Hepatocyte (in vitro differentiated cells): ENCODE measurements at regions not wholly inside any gene's neighbourhood (a gene's known extent, or its start where the extent isn't known, plus 50 kb on each side); places are given as distances from the start of the nearest gene placed in this dataset.

Experiments
- DNase-seq: peaks from one replicate; pipeline ENCODE4 v3.0.0-alpha.2; 2016; ENCODE audit warnings: low spot score
- H2AFZ ChIP-seq: fragments of 200-600 bp; sonication (generic); 2 replicates; pipeline ENCODE4 v1.6.0; 2016; ENCODE audit warnings: antibody characterized with exemption, mild to moderate bottlenecking
- H3K27ac ChIP-seq: fragments of 200-600 bp; sonication (generic); 2 replicates; pipeline ENCODE4 v1.5.1; 2016; ENCODE audit warnings: mild to moderate bottlenecking
- H3K27me3 ChIP-seq: fragments of 200-600 bp; sonication (generic); 2 replicates; pipeline ENCODE4 v1.6.1; 2016
- H3K36me3 ChIP-seq: fragments of 200-600 bp; sonication (generic); replicated peaks from 2 replicates; pipeline ENCODE4 v1.5.1; 2016; ENCODE audit warnings: low read depth; ENCODE audit not compliant: insufficient read depth
- H3K4me1 ChIP-seq: fragments of 200-600 bp; sonication (generic); 2 replicates; pipeline ENCODE4 v1.5.1; 2016; ENCODE audit warnings: mild to moderate bottlenecking, moderate library complexity; ENCODE audit not compliant: insufficient read depth
- H3K4me2 ChIP-seq: fragments of 200-600 bp; sonication (generic); 2 replicates; pipeline ENCODE4 v1.6.0; 2016
- H3K4me3 ChIP-seq: fragments of 200-600 bp; sonication (generic); 2 replicates; pipeline ENCODE4 v1.5.1; 2016; ENCODE audit warnings: mild to moderate bottlenecking
- H3K79me2 ChIP-seq: fragments of 200-600 bp; sonication (generic); 2 replicates; pipeline ENCODE4 v1.6.0; 2017; ENCODE audit warnings: mild to moderate bottlenecking
- H3K9me2 ChIP-seq: fragments of 200-600 bp; sonication (generic); replicated peaks from 2 replicates; pipeline ENCODE4 v1.6.0; 2017; ENCODE audit warnings: mild to moderate bottlenecking; ENCODE audit not compliant: insufficient read depth
- H3K9me3 ChIP-seq: fragments of 200-600 bp; sonication (generic); 2 replicates; pipeline ENCODE4 v1.5.1; 2016; ENCODE audit warnings: low read depth, mild to moderate bottlenecking
- H4K20me1 ChIP-seq: fragments of 200-600 bp; sonication (generic); 2 replicates; pipeline ENCODE4 v1.6.0; 2016; ENCODE audit warnings: mild to moderate bottlenecking; ENCODE audit not compliant: insufficient read depth, poor library complexity, severe bottlenecking
- EZH2 ChIP-seq: fragments of 200-600 bp; sonication (generic); IDR thresholded peaks from 2 replicates; pipeline ENCODE4 v1.6.1; 2016; ENCODE audit warnings: antibody characterized with exemption, mild to moderate bottlenecking, borderline replicate concordance
- EZH2phosphoT487 ChIP-seq: fragments of 200-600 bp; sonication (generic); IDR thresholded peaks from one replicate; pipeline ENCODE4 v1.6.1; 2018; ENCODE audit warnings: antibody characterized with exemption, mild to moderate bottlenecking, low read depth, moderate library complexity; ENCODE audit not compliant: unreplicated experiment, severe bottlenecking
- WGBS: methylation state at CpG from one replicate; pipeline ENCODE4 v1.1.6; 2016; ENCODE audit warnings: low lambda C conversion rate; ENCODE audit errors: missing lambda C conversion rate; 5-methylcytosine and 5-hydroxymethylcytosine counted together
- TF ChIP-seq, protein P1 (sequence below): fragments of 200-600 bp; sonication (generic); IDR thresholded peaks from 2 replicates; pipeline ENCODE4 v1.5.1; 2016; ENCODE audit warnings: antibody characterized with exemption, mild to moderate bottlenecking; ENCODE audit not compliant: poor library complexity

DNA sequence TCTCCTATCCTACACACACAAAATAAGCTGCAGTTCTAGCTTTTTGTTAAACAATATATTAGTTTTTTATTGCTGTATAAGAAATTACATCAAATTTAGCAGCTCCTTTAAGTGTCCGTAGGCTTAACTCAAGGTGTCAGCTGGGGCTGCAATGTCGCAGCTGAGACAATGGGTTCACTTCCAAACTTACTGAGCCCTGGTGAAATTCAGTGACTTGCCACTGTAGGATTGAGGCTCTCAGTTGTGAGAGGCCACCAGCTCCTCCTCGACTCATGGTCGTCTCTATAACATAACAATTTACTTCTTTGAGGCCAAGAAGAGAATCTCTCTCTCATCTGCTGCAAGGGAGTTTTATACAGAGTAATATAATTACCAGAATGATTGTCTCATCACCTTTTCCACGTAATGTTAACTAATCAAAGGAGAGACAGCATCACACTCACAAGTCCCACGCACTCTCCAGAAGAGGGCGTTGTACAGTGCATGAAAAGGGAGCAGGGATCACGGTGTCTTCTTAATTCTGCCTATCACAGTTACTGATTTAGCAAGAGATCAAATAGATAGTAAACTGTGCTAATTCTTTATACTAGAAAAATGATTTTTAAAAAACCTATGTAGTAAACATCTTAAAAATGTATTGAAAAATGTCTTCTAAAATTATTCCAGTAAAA is 735.6 kb upstream of the GBE1 start:
- no peak overlapping the region for H3K4me3 ChIP-seq
- H3K36me3 ChIP-seq = no peaks in the 10 kb centered on the region
- no peak for TF ChIP-seq EZH2
- TF ChIP-seq, protein P1, sequence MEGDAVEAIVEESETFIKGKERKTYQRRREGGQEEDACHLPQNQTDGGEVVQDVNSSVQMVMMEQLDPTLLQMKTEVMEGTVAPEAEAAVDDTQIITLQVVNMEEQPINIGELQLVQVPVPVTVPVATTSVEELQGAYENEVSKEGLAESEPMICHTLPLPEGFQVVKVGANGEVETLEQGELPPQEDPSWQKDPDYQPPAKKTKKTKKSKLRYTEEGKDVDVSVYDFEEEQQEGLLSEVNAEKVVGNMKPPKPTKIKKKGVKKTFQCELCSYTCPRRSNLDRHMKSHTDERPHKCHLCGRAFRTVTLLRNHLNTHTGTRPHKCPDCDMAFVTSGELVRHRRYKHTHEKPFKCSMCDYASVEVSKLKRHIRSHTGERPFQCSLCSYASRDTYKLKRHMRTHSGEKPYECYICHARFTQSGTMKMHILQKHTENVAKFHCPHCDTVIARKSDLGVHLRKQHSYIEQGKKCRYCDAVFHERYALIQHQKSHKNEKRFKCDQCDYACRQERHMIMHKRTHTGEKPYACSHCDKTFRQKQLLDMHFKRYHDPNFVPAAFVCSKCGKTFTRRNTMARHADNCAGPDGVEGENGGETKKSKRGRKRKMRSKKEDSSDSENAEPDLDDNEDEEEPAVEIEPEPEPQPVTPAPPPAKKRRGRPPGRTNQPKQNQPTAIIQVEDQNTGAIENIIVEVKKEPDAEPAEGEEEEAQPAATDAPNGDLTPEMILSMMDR = peak; percentile 47
- 55% methylated on average over 8 of the region's 8 CpGs for WGBS
- no peaks in the 10 kb centered on the region for H3K79me2 ChIP-seq
- H4K20me1 ChIP-seq = no peaks in the 10 kb centered on the region
- no peak overlapping the region for H3K27ac ChIP-seq
- peak; percentile 24 for DNase-seq
- H3K27me3 ChIP-seq = no peaks in the 10 kb centered on the region
- no peaks in the 10 kb centered on the region for H3K4me1 ChIP-seq
- H3K4me2 ChIP-seq = no peak overlapping the region
- H2AFZ ChIP-seq = no peak overlapping the region
- H3K9me2 ChIP-seq = no peaks in the 10 kb centered on the region
- no peaks in the 10 kb centered on the region for H3K9me3 ChIP-seq

- TF ChIP-seq, protein P1 = no peak
- TF ChIP-seq EZH2phosphoT487 (no peak), EZH2 (no peak)
- no peaks in the 10 kb centered on the region for H3K9me2 ChIP-seq
- H3K4me2 ChIP-seq = no peak overlapping the region
- WGBS = 87% methylated on average over 2 of the region's 2 CpGs
- no peak for DNase-seq
- H3K79me2 ChIP-seq = no peaks in the 10 kb centered on the region
- H3K4me3 ChIP-seq = no peak overlapping the region
- no peak overlapping the region for H2AFZ ChIP-seq
- H3K4me1 ChIP-seq = no peaks in the 10 kb centered on the region
- no peaks in the 10 kb centered on the region for H3K9me3 ChIP-seq
- no peak overlapping the region for H3K27ac ChIP-seq
- no peaks in the 10 kb centered on the region for H4K20me1 ChIP-seq
- no peaks in the 10 kb centered on the region for H3K27me3 ChIP-seq
- no peaks in the 10 kb centered on the region for H3K36me3 ChIP-seq
Measured at GRCh38 chr3:82495655-82496054, 734.2 kb upstream of the GBE1 start.

GRCh38 chr3:82494977-82495489 is 733.6 kb upstream of the GBE1 start:
- WGBS = 97% methylated on average over 1 of the region's 1 CpG
- Histone ChIP-seq H3K36me3 (no peaks in the 10 kb centered on the region), H3K27me3 (no peaks in the 10 kb centered on the region)

More at GRCh38 chr3:82494977-82495489, 733.6 kb upstream of the GBE1 start:
- no peaks in the 10 kb centered on the region for H3K9me3 ChIP-seq
- no peak overlapping the region for H3K4me2 ChIP-seq
- TF ChIP-seq EZH2phosphoT487 (no peak), EZH2 (no peak)
- TF ChIP-seq, protein P1 = no peak
- H3K4me3 ChIP-seq = no peak overlapping the region
- no peak overlapping the region for H2AFZ ChIP-seq
- no peaks in the 10 kb centered on the region for H3K9me2 ChIP-seq
- no peaks in the 10 kb centered on the region for H3K4me1 ChIP-seq
- H3K27ac ChIP-seq = no peak overlapping the region
- H3K79me2 ChIP-seq = no peaks in the 10 kb centered on the region
- no peaks in the 10 kb centered on the region for H4K20me1 ChIP-seq
- DNase-seq = no peak
